ENCODE measurements at regions not wholly inside any gene's neighbourhood (a gene's known extent, or its start where the extent isn't known, plus 50 kb on each side); places are given as distances from the start of the nearest gene placed in this dataset.

- TF ChIP-seq CTCF (conservative IDR thresholded peaks at IDR 0.05) (no peak), ZFX (IDR thresholded peaks at IDR 0.05) (no peak)
Measured at GRCh38 chr1:13952985-13953384, 253.0 kb downstream of the PRDM2 start.

All from C4-2B (cell line).